ENCODE measurements at regions not wholly inside any gene's neighbourhood (a gene's known extent, or its start where the extent isn't known, plus 50 kb on each side); places are given as distances from the start of the nearest gene placed in this dataset.

- H3K9ac ChIP-seq (ENCODE audit: low read depth in 1 of 2, low read length in 2 of 2) = no peak overlapping the region
- no peaks in the 10 kb centered on the region for H3K36me3 ChIP-seq (ENCODE audit: control insufficient read depth in 2 of 2, insufficient read depth in 2 of 2, low read length in 2 of 2)
- H3K9me3 ChIP-seq (ENCODE audit: control insufficient read depth in 2 of 2, low read length in 2 of 2) = no peaks in the 10 kb centered on the region
- H3K4me3 ChIP-seq (ENCODE audit: low read length in 2 of 2) = no peak overlapping the region
- no peaks in the 10 kb centered on the region for H3K27me3 ChIP-seq (ENCODE audit: control insufficient read depth in 2 of 2, insufficient read depth in 2 of 2, low read length in 2 of 2)
- no peaks in the 10 kb centered on the region for H3K4me1 ChIP-seq (ENCODE audit: control insufficient read depth in 2 of 2, insufficient read depth in 2 of 2, low read length in 2 of 2)
- H3K27ac ChIP-seq (ENCODE audit: low read depth in 2 of 2, low read length in 2 of 2) = no peak overlapping the region
Measured at GRCh38 chr22:49024775-49025440, 802.8 kb downstream of the BRD1 start.

- Histone ChIP-seq H3K27me3 (ENCODE audit: control insufficient read depth in 2 of 2, insufficient read depth in 2 of 2, low read length in 2 of 2) (no peaks in the 10 kb centered on the region), H3K27ac (ENCODE audit: low read depth in 2 of 2, low read length in 2 of 2) (no peak overlapping the region), H3K9me3 (ENCODE audit: control insufficient read depth in 2 of 2, low read length in 2 of 2) (no peaks in the 10 kb centered on the region), H3K4me1 (ENCODE audit: control insufficient read depth in 2 of 2, insufficient read depth in 2 of 2, low read length in 2 of 2) (no peaks in the 10 kb centered on the region), H3K36me3 (ENCODE audit: control insufficient read depth in 2 of 2, insufficient read depth in 2 of 2, low read length in 2 of 2) (no peaks in the 10 kb centered on the region), H3K9ac (ENCODE audit: low read depth in 1 of 2, low read length in 2 of 2) (no peak overlapping the region), H3K4me3 (ENCODE audit: low read length in 2 of 2) (no peak overlapping the region)
Measured at GRCh38 chr22:49023879-49024774, 803.5 kb downstream of the BRD1 start.

- no peaks in the 10 kb centered on the region for H3K4me1 ChIP-seq (ENCODE audit: control insufficient read depth in 2 of 2, insufficient read depth in 2 of 2, low read length in 2 of 2)
- H3K27me3 ChIP-seq (ENCODE audit: control insufficient read depth in 2 of 2, insufficient read depth in 2 of 2, low read length in 2 of 2) = no peaks in the 10 kb centered on the region
- no peaks in the 10 kb centered on the region for H3K9me3 ChIP-seq (ENCODE audit: control insufficient read depth in 2 of 2, low read length in 2 of 2)
- no peak overlapping the region for H3K27ac ChIP-seq (ENCODE audit: low read depth in 2 of 2, low read length in 2 of 2)
- no peak overlapping the region for H3K4me3 ChIP-seq (ENCODE audit: low read length in 2 of 2)
- no peaks in the 10 kb centered on the region for H3K36me3 ChIP-seq (ENCODE audit: control insufficient read depth in 2 of 2, insufficient read depth in 2 of 2, low read length in 2 of 2)
- no peak overlapping the region for H3K9ac ChIP-seq (ENCODE audit: low read depth in 1 of 2, low read length in 2 of 2)
Measured at GRCh38 chr22:49023161-49023878, 804.4 kb downstream of the BRD1 start.

GRCh38 chr22:49022816-49023160, 804.9 kb downstream of the BRD1 start:
- no peaks in the 10 kb centered on the region for H3K27me3 ChIP-seq (ENCODE audit: control insufficient read depth in 2 of 2, insufficient read depth in 2 of 2, low read length in 2 of 2)
- H3K27ac ChIP-seq (ENCODE audit: low read depth in 2 of 2, low read length in 2 of 2) = no peak overlapping the region
- H3K9ac ChIP-seq (ENCODE audit: low read depth in 1 of 2, low read length in 2 of 2) = no peak overlapping the region
- no peaks in the 10 kb centered on the region for H3K9me3 ChIP-seq (ENCODE audit: control insufficient read depth in 2 of 2, low read length in 2 of 2)
- H3K4me3 ChIP-seq (ENCODE audit: low read length in 2 of 2) = no peak overlapping the region
- no peaks in the 10 kb centered on the region for H3K36me3 ChIP-seq (ENCODE audit: control insufficient read depth in 2 of 2, insufficient read depth in 2 of 2, low read length in 2 of 2)
- no peaks in the 10 kb centered on the region for H3K4me1 ChIP-seq (ENCODE audit: control insufficient read depth in 2 of 2, insufficient read depth in 2 of 2, low read length in 2 of 2)

GRCh38 chr22:49021926-49022815, 805.5 kb downstream of the BRD1 start:
- H3K27me3 ChIP-seq (ENCODE audit: control insufficient read depth in 2 of 2, insufficient read depth in 2 of 2, low read length in 2 of 2) = no peaks in the 10 kb centered on the region
- no peak overlapping the region for H3K9ac ChIP-seq (ENCODE audit: low read depth in 1 of 2, low read length in 2 of 2)
- H3K4me3 ChIP-seq (ENCODE audit: low read length in 2 of 2) = no peak overlapping the region
- H3K27ac ChIP-seq (ENCODE audit: low read depth in 2 of 2, low read length in 2 of 2) = no peak overlapping the region
- H3K36me3 ChIP-seq (ENCODE audit: control insufficient read depth in 2 of 2, insufficient read depth in 2 of 2, low read length in 2 of 2) = no peaks in the 10 kb centered on the region
- H3K4me1 ChIP-seq (ENCODE audit: control insufficient read depth in 2 of 2, insufficient read depth in 2 of 2, low read length in 2 of 2) = no peaks in the 10 kb centered on the region
- no peaks in the 10 kb centered on the region for H3K9me3 ChIP-seq (ENCODE audit: control insufficient read depth in 2 of 2, low read length in 2 of 2)

- no peaks in the 10 kb centered on the region for H3K9me3 ChIP-seq (ENCODE audit: control insufficient read depth in 2 of 2, low read length in 2 of 2)
- no peak overlapping the region for H3K4me3 ChIP-seq (ENCODE audit: low read length in 2 of 2)
- H3K4me1 ChIP-seq (ENCODE audit: control insufficient read depth in 2 of 2, insufficient read depth in 2 of 2, low read length in 2 of 2) = no peaks in the 10 kb centered on the region
- no peaks in the 10 kb centered on the region for H3K36me3 ChIP-seq (ENCODE audit: control insufficient read depth in 2 of 2, insufficient read depth in 2 of 2, low read length in 2 of 2)
- no peak overlapping the region for H3K27ac ChIP-seq (ENCODE audit: low read depth in 2 of 2, low read length in 2 of 2)
- H3K9ac ChIP-seq (ENCODE audit: low read depth in 1 of 2, low read length in 2 of 2) = no peak overlapping the region
- no peaks in the 10 kb centered on the region for H3K27me3 ChIP-seq (ENCODE audit: control insufficient read depth in 2 of 2, insufficient read depth in 2 of 2, low read length in 2 of 2)
Measured at GRCh38 chr22:49021131-49021925, 806.3 kb downstream of the BRD1 start.

GRCh38 chr22:49019737-49020713, 807.6 kb downstream of the BRD1 start:
- Histone ChIP-seq H3K9ac (ENCODE audit: low read depth in 1 of 2, low read length in 2 of 2) (no peak overlapping the region), H3K4me3 (ENCODE audit: low read length in 2 of 2) (no peak overlapping the region), H3K4me1 (ENCODE audit: control insufficient read depth in 2 of 2, insufficient read depth in 2 of 2, low read length in 2 of 2) (no peaks in the 10 kb centered on the region), H3K9me3 (ENCODE audit: control insufficient read depth in 2 of 2, low read length in 2 of 2) (no peaks in the 10 kb centered on the region), H3K36me3 (ENCODE audit: control insufficient read depth in 2 of 2, insufficient read depth in 2 of 2, low read length in 2 of 2) (no peaks in the 10 kb centered on the region), H3K27me3 (ENCODE audit: control insufficient read depth in 2 of 2, insufficient read depth in 2 of 2, low read length in 2 of 2) (no peaks in the 10 kb centered on the region), H3K27ac (ENCODE audit: low read depth in 2 of 2, low read length in 2 of 2) (no peak overlapping the region)

GRCh38 chr22:49018601-49019000, 809.1 kb downstream of the BRD1 start:
- Histone ChIP-seq H3K4me3 (ENCODE audit: low read length in 2 of 2) (no peak overlapping the region), H3K4me1 (ENCODE audit: control insufficient read depth in 2 of 2, insufficient read depth in 2 of 2, low read length in 2 of 2) (no peaks in the 10 kb centered on the region), H3K9me3 (ENCODE audit: control insufficient read depth in 2 of 2, low read length in 2 of 2) (no peaks in the 10 kb centered on the region), H3K36me3 (ENCODE audit: control insufficient read depth in 2 of 2, insufficient read depth in 2 of 2, low read length in 2 of 2) (no peaks in the 10 kb centered on the region), H3K27me3 (ENCODE audit: control insufficient read depth in 2 of 2, insufficient read depth in 2 of 2, low read length in 2 of 2) (no peaks in the 10 kb centered on the region), H3K9ac (ENCODE audit: low read depth in 1 of 2, low read length in 2 of 2) (no peak overlapping the region), H3K27ac (ENCODE audit: low read depth in 2 of 2, low read length in 2 of 2) (no peak overlapping the region)
